Colonic mucosa (tissue), 4 donors: ENCODE measurements at regions not wholly inside any gene's neighbourhood (a gene's known extent, or its start where the extent isn't known, plus 50 kb on each side); places are given as distances from the start of the nearest gene placed in this dataset.

ENCODE experiments used
- DNase-seq: peaks from one replicate; pipeline ENCODE4 v3.0.0-alpha.2; 2020
- H3K27ac ChIP-seq: fragments of 200-600 bp; one replicate; pipeline ENCODE4 v1.8.0; 2021
- H3K27me3 ChIP-seq: fragments of 200-600 bp; one replicate; pipeline ENCODE4 v1.8.0; 2021
- H3K36me3 ChIP-seq: fragments of 200-600 bp; one replicate; pipeline ENCODE4 v1.8.0; 2021
- H3K4me1 ChIP-seq: fragments of 200-600 bp; one replicate; pipeline ENCODE4 v1.8.0; 2021; ENCODE audit warnings: mild to moderate bottlenecking
- H3K4me3 ChIP-seq: fragments of 200-600 bp; one replicate; pipeline ENCODE4 v1.8.0; 2021
- H3K9ac ChIP-seq, 2 donors: one replicate each; pipeline ENCODE4 v1.7.0; 2013; ENCODE audit warnings: control low read depth in 2 of 2, low read depth in 2 of 2, low read length in 2 of 2
- H3K9me3 ChIP-seq: fragments of 200-600 bp; one replicate; pipeline ENCODE4 v1.8.0; 2021
- intact Hi-C: fragments of 100-400 bp; cut with DNase I; formaldehyde crosslinking; loops from one replicate; pipeline ENCODE4 v1.14.1; 2022
- TF ChIP-seq, protein P1 (sequence below): fragments of 200-600 bp; IDR thresholded peaks from one replicate; pipeline ENCODE4 v1.8.0; 2022; ENCODE audit warnings: antibody characterized with exemption, mild to moderate bottlenecking
- donor health status: healthy.
- donor health status: DM: no; HTN: no; CAD: no.
- donor health status: DM: no; HTN: no; CAD: no.

DNA sequence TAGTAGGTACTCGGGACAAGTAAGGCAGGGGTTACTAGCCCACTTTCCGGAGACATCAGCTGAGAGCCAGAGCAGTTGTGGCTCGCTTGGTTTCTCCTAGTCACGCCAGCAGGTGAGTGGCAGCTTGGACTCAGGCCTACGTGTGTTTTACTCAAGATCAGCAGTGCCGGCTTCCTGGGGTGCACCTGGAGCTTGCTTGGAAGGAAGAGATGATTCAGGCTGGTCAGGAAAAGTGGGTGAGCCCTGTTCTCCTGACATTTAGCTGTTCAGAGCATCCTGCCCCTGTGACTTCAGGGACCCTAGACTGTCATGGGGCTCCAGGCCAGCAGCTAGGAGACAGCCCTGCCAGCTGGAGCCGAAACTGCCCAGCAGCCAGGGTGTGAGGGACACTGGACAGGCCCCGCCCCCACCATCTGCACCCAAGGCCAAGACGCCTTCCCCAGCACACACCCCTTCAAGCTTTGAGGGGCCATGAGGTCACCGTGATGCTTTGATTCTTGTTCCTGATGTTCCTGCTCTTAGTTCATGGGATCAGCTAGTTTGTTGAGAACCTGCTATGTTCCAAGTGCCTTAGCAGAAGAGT, 238.0 kb upstream of the CIBAR2 start:
- Histone ChIP-seq H3K4me1 (no peaks in the 10 kb centered on the region), H3K9me3 (no peaks in the 10 kb centered on the region), H3K9ac (no peak overlapping the region), H3K27ac (no peak overlapping the region), H3K4me3 (no peak overlapping the region), H3K27me3 (no peaks in the 10 kb centered on the region), H3K36me3 (no peaks in the 10 kb centered on the region)
- no peak for DNase-seq
- TF ChIP-seq, protein P1, sequence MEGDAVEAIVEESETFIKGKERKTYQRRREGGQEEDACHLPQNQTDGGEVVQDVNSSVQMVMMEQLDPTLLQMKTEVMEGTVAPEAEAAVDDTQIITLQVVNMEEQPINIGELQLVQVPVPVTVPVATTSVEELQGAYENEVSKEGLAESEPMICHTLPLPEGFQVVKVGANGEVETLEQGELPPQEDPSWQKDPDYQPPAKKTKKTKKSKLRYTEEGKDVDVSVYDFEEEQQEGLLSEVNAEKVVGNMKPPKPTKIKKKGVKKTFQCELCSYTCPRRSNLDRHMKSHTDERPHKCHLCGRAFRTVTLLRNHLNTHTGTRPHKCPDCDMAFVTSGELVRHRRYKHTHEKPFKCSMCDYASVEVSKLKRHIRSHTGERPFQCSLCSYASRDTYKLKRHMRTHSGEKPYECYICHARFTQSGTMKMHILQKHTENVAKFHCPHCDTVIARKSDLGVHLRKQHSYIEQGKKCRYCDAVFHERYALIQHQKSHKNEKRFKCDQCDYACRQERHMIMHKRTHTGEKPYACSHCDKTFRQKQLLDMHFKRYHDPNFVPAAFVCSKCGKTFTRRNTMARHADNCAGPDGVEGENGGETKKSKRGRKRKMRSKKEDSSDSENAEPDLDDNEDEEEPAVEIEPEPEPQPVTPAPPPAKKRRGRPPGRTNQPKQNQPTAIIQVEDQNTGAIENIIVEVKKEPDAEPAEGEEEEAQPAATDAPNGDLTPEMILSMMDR: no peak
- intact Hi-C loops: no loop called here

DNA sequence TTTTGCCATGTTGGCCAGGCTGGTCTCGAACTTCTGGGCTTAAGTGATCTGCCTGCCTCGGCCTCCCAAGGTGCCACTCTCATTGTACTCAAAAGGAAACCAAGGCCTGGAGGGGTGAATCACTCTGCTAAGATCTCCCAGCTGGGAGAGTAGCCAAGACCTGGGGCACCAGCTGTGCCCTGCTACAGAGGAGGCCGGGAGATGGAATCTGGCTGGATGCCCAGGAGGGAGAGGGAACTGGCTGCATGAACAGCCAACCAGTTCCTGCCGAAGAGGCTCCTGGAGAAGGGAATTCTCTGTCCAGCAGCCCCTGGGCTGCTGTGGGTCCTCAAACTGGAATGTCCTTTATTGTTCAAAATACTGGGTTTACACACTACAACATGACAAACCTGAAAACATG, 238.7 kb upstream of the CIBAR2 start:
- Histone ChIP-seq H3K27ac (no peak overlapping the region), H3K4me1 (no peaks in the 10 kb centered on the region), H3K9me3 (no peaks in the 10 kb centered on the region), H3K36me3 (no peaks in the 10 kb centered on the region), H3K27me3 (no peaks in the 10 kb centered on the region), H3K4me3 (no peak overlapping the region), H3K9ac (no peak overlapping the region)
- DNase-seq: peak; percentile 95
- intact Hi-C loops: no loop called here
- TF ChIP-seq, protein P1: no peak

DNA sequence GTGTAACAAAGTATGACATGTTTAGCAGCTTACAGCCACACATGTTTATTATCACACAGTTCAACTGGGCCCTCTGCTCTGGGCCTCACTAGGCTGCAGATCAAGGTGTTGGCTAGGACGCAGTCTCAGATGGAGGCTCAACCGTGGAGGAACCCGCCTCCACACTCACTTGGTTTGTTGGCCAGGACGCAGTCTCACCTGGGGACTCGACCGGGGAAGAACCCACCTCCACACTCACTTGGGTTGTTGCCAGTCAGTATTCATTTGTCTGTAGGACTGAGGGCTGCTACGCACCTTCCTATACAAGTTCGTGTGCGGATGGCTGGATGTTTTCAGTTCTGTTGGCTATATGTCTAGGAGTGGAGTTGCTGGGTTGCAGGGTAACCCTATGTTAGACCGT, 240.7 kb upstream of the CIBAR2 start:
- H3K9me3 ChIP-seq: no peaks in the 10 kb centered on the region
- no peaks in the 10 kb centered on the region for H3K4me1 ChIP-seq
- H3K27me3 ChIP-seq: no peaks in the 10 kb centered on the region
- no peak overlapping the region for H3K27ac ChIP-seq
- TF ChIP-seq, protein P1: no peak
- H3K36me3 ChIP-seq: no peaks in the 10 kb centered on the region
- intact Hi-C loops: no loop called here
- H3K9ac ChIP-seq: no peak overlapping the region
- H3K4me3 ChIP-seq: no peak overlapping the region
- no peak for DNase-seq

DNA sequence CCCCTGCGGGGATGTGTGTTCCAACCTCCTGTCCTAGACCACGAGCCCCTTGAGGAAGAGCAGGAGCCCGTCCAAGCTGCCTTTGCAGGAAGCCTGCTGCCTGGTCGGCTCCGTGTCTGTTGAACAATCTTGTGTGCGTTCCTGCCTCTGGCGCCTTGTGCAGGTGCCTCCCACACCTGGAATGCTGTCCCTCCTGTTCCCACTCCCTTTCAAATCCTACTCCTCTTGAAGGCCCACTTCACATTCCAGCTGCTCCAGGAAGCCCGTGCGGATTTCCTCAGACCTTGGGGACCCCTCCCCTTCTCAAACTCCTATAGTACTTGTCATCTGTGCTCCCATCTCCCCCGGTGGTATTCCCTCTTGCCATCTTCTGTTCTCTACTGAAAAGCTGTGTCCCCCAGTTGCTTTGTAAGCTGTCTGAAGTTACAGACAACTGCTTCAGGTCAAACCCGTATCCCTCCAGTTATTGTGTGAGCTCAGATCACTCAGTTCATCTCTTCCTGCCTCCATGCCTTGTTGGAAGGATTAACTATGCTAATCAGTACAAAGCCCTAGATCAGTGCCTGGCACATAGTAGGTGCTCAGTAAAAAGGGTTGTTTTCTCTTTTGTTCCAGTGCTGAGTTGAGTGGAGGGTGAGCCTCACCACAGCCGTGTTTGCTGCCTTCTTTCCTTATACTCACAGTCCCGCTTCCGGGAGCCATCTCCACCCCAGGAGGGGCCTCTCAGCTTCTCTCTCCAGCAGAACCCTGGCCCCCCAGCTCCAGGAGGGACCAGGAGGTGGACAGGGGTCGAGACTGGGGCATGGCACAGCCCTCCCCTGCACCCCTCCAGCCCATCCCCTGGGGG, 241.8 kb upstream of the CIBAR2 start:
- peak; percentile 53 for DNase-seq
- intact Hi-C loops: no loop called here
- Histone ChIP-seq H3K27me3 (no peaks in the 10 kb centered on the region), H3K4me3 (no peak overlapping the region), H3K9me3 (no peaks in the 10 kb centered on the region), H3K9ac (peak overlapping the region in 1 of 2 donors; percentile 56), H3K4me1 (peaks cover 1% of the 10 kb centered on the region), H3K36me3 (no peaks in the 10 kb centered on the region), H3K27ac (no peak overlapping the region)
- TF ChIP-seq, protein P1: no peak

DNA sequence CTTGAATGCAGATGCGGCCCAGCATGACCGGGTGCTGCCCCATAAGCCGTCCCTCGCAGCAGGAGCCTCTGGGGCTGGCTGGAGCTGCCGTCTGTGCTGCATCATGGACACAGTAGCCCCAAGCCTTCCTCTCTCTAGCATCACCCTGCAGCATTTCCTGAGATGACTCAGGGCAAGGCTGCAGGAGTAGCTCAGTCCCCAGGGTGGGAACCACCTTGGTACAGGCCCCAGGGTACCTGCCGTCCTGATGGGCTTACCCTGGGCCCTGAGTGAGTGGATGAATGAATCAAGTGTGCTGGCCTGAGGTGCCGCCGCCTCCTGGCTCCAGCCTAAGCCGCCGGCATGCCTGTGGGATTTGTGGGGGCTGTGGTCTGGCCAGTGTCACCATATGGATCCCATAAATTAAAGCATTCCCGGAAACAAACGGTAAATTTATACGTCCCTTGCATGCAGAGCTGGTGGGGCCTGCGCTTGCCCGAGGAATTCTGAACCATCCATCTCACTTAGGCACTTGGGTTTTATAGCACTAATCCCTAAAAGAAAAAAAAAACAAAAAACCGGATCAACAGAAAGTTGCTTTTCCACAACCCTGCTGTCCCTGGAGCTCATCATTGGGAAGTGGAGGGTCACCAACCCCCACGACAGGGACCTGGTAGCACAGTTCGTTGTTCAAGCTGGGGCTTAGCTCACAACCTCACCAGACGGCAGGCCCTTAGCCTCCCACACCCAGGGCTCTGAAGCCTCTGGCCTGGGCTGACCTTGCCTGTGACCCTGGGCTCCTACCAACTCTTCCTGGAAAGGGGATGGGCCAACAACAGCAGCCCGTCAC, 242.6 kb upstream of the CIBAR2 start:
- Histone ChIP-seq H3K4me3 (no peak overlapping the region), H3K27me3 (no peaks in the 10 kb centered on the region), H3K27ac (no peak overlapping the region), H3K9me3 (no peaks in the 10 kb centered on the region), H3K4me1 (peaks cover 6% of the 10 kb centered on the region), H3K36me3 (no peaks in the 10 kb centered on the region), H3K9ac (peak overlapping the region in 1 of 2 donors; percentile 56)
- no peak for DNase-seq
- intact Hi-C loops: no loop called here
- TF ChIP-seq, protein P1: no peak
